DMS53 treated with DMSO at 0.1 percent for 48 hours (cell line): ENCODE measurements at regions not wholly inside any gene's neighbourhood (a gene's known extent, or its start where the extent isn't known, plus 50 kb on each side); places are given as distances from the start of the nearest gene placed in this dataset.

ENCODE experiments used
- DNase-seq: peaks from one replicate; lab custom pipeline; 2025; ENCODE audit not compliant: unreplicated experiment; lab: John Stamatoyannopoulos, UW

GRCh38 chr4:155522201-155522600 lies 144.4 kb upstream of the GUCY1A1 start:
- no peak for DNase-seq

- no peak for DNase-seq
Measured at GRCh38 chr4:155521382-155521781, 144.6 kb upstream of the MAP9 start.

- DNase-seq, result no peak
Measured at GRCh38 chr4:155515444-155516075, 138.8 kb upstream of the MAP9 start.

GRCh38 chr4:155514628-155515027 lies 137.9 kb upstream of the MAP9 start:
- DNase-seq, result no peak

- DNase-seq, result no peak
Measured at GRCh38 chr4:155512817-155513216, 136.1 kb upstream of the MAP9 start.

GRCh38 chr4:155512046-155512445 lies 135.3 kb upstream of the MAP9 start:
- no peak for DNase-seq

GRCh38 chr4:155510771-155511170 lies 134.0 kb upstream of the MAP9 start:
- DNase-seq, result no peak

GRCh38 chr4:155509555-155509954 lies 132.8 kb upstream of the MAP9 start:
- no peak for DNase-seq

GRCh38 chr4:155506745-155507144 lies 130.0 kb upstream of the MAP9 start:
- DNase-seq, result no peak

- no peak for DNase-seq
Measured at GRCh38 chr4:155505321-155505720, 128.6 kb upstream of the MAP9 start.

- no peak for DNase-seq
Measured at GRCh38 chr4:155497306-155497705, 120.5 kb upstream of the MAP9 start.

GRCh38 chr4:155496294-155496626 lies 119.5 kb upstream of the MAP9 start:
- DNase-seq, result no peak

GRCh38 chr4:155495572-155496293 lies 119.0 kb upstream of the MAP9 start:
- DNase-seq, result no peak

GRCh38 chr4:155494037-155494718 lies 117.4 kb upstream of the MAP9 start:
- DNase-seq, result no peak

- DNase-seq, result no peak
Measured at GRCh38 chr4:155491336-155492120, 114.8 kb upstream of the MAP9 start.

GRCh38 chr4:155489271-155489670 lies 112.5 kb upstream of the MAP9 start:
- DNase-seq, result no peak

- no peak for DNase-seq
Measured at GRCh38 chr4:155488691-155489090, 111.9 kb upstream of the MAP9 start.

GRCh38 chr4:155487210-155487609 lies 110.4 kb upstream of the MAP9 start:
- no peak for DNase-seq

- DNase-seq, result no peak
Measured at GRCh38 chr4:155481150-155481549, 104.4 kb upstream of the MAP9 start.

GRCh38 chr4:155479835-155480234 lies 103.1 kb upstream of the MAP9 start:
- no peak for DNase-seq

GRCh38 chr4:155478336-155478835 lies 101.6 kb upstream of the MAP9 start:
- no peak for DNase-seq
